Thyroid gland (tissue), 4 donors: ENCODE measurements at regions not wholly inside any gene's neighbourhood (a gene's known extent, or its start where the extent isn't known, plus 50 kb on each side); places are given as distances from the start of the nearest gene placed in this dataset.

ENCODE experiments used
- CTCF ChIP-seq, 6 experiments: fragments of 200-600 bp in 3 of 6; fragments of 450-650 bp in 3 of 6; sonication (generic) in 3 of 6; IDR thresholded peaks; one replicate each; pipeline ENCODE4 v1.5.1; 2016 to 2019; ENCODE audit warnings: antibody characterized with exemption in 6 of 6, mild to moderate bottlenecking in 2 of 6, inconsistent platforms in 1 of 6, moderate library complexity in 1 of 6
- POLR2A ChIP-seq, 2 donors: fragments of 450-650 bp; IDR thresholded peaks; one replicate each; pipeline ENCODE4 v1.6.1; 2017; ENCODE audit warnings: antibody characterized with exemption in 2 of 2, mild to moderate bottlenecking in 2 of 2, moderate library complexity in 1 of 2

DNA sequence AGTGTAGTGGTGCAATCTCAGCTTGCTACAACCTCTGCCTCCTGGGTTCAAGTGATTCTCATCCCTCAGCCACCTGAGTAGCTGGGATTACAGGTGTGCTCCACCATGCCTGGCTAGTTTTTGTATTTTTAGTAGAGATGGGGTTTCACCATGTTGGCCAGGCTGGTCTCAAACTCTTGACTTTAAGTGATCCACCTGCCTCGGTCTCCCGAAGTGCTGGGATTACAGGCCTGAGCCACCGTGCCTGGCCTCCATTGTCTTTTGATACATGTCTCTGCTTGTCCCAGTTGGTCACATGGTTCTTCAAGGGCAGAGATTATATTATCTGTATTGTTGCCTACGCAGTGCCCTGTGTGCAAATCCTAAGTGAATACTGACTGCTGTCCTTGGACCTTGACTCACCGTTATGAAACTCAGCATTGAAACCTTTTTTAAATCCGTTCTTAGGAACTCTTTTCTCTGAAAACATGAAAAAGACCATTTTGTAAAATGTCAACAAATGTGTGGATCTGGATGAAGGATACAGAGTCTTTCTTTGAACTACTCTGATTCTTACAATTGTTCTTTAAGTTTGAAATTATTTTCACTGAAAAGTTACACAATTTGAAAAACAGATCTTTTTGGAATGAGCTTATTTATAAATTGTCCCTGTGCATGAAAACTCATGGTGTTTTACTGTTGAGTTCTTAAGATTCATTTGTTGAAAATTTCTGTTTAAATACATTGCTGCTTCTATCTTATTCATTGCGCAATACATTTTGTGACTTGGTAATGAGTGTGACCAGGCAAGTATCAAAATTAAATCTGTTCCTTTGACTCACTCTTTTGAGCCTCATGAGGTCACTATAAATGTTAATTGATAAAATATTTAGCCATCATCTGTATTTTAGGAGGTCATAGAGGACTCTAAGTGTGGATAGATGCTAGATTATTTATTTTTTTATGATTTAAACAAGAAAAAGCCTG, 293.5 kb downstream of the UTRN start:
- TF ChIP-seq POLR2A (IDR thresholded peaks at IDR 0.05): no peak
- no peak for TF ChIP-seq CTCF (IDR thresholded peaks at IDR 0.05)
